Right kidney (tissue), 1 donor: ENCODE measurements at regions not wholly inside any gene's neighbourhood (a gene's known extent, or its start where the extent isn't known, plus 50 kb on each side); places are given as distances from the start of the nearest gene placed in this dataset.
"Not testable (repeated sequence)": the region's sequence is repeated elsewhere in the genome, so short reads cannot be mapped to it uniquely, and the experiment has no call there.

ENCODE experiments used
- DNase-seq: peaks from one replicate; pipeline ENCODE4 v3.0.0-alpha.2; 2016

DNA sequence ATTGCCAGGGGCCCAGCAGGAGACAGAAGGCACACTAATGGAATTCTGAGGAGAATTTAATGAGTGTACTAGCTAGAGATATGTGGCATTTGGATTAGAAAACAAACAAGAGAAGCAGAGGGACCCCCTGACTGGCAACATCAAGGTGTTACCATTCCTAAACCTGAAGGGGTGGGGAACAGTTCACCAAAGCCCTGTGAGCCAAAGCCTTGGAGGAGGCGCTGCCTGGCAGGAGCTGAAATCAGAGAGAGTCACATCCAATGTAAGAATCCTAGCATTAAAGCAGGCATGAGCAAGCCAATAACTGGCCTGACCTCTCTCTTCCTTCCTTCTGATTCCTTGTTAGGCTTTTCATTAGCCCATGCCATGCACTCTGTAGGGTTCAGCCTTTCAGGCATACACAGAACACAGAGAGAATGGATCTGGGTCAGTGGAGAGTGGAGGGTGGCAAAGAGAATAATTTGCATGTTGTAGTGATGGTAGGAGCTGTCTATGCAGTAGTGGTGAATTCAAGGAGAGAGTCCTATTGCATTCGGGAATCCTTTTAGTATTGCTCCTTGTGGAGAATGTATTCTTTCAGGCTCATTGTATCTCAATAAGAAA, 367.2 kb upstream of the MAN1A1 start:
- no peak for DNase-seq

DNA sequence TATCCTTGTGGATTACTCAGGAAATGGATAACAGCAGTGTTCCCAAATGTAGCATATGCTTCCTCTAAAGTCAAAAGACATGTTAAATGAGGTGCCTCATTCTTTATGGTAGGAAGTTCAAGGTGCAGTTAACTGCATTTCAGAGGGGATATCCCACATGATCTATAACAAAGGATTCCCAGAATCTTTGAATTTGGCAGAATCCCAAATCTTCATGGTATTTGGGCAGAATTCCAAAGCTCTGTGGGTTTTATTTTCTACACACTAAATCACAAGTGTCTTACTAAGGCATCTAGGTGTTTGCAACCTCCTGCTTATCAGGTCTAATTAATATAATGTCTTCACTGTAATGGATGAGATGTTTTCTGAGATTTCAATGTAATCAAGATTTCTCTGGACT, 364.3 kb upstream of the MAN1A1 start:
- DNase-seq, result no peak

DNA sequence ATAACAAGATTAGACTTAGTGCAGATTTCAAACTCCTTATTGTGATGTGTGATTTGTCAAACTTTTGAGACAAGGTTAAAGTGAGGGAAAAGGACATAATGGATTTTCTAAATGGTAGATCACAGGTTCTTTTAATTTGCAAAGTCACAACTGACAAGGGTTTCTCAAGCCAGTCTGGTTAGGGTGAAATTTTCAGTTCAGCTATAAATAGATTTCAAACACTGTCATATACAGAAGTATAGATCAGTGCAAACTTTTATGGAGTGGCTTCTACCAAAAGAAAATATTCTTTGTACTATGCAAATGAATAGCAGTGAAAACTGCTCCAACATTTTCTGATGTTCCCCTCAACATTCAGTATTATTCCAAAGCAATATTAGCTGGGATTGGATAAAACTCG, 337.1 kb upstream of the MAN1A1 start:
- no peak for DNase-seq

DNA sequence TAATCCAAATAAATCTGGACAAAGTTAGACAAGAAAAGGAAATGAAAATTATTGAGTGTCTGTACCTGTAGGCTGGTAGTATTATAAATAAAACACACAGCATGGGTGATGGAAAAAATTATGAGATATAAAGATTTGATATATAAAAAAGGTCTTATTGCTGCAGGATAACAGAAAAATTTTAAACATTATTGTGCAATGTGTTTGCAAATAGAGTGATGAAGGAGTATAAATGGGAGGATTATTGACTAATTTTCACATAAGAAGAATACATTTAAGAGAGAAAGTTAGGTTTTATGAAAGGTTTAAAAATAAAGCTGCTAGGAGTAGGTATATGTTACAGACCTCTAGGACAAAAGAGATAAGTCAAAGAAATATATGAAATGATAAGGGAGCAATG, 336.7 kb upstream of the MAN1A1 start:
- DNase-seq, result no peak

DNA sequence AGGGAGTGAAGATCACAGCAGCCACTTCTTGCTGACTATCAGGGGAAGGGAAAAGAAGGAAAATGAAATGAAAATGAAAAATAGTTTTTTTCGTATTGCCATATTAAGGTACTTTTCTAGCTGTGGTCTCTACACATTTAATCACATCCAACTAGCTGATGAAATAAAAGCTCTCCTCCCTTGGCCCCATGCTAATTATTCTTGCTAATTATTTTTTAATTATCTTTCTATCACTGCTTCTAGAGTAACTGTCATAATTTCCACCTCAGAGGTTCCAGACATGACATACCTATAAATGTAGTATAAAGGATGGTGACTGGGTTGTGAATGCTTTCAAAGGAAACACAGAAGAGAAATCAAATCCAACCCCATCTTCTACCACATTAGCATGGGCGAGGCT, 334.1 kb upstream of the MAN1A1 start:
- no peak for DNase-seq

DNA sequence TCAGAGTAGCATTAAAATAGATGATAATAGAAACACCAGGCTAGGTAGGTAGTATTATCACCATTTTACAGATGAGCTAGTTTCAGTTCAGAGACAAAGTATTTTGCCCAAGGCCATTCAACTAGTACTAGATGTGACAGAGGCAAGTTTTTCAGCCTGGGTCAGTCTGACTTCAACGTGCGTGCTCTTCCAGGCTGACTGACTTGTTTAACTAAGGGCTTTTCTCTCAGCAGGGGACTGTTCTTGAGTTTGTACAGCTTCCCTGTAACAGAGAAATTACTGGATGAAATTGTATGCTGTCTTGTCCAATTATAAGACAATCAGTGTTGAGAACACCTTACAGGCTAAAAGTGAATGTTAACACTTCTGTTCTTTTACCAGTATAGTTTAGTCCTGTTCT, 333.5 kb upstream of the MAN1A1 start:
- no peak for DNase-seq

DNA sequence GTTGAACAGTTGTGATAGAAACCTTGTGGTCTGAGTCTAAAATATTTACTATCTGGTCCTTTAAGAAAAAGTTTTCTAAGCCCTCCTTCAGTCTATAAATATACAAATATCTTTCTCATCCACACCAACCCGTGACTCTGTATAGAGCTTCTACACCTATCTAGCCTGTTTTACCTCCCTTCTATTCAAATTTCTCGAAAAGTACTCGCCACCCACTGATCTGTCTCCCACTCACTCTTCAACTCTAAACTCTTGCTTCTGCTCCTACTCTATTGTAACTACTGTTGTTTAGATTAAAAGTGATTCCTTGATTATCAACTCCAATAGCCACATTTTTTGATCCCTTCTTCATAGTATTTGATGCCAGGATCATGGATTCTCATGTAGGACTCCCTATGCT, 329.4 kb upstream of the MAN1A1 start:
- no peak for DNase-seq

DNA sequence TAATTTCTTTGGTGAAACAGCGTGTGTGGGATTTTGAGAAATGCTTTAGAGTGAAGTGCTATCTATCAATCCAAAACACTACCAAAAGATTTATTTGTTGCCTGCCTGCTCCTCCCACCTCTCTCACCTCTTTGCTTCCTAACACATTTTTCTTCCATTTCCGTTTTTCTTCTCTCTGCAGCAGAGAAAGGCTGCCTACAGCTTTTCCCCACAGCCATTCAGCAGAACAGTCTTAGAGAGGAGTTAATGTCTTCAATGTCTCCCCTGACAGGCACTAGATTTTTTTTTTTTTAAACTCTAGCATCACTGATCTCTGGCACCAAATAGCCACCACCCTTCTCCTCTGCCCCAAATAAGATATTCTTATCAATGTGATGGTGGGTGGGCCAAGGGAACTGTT, 327.8 kb upstream of the MAN1A1 start:
- DNase-seq, result no peak

DNA sequence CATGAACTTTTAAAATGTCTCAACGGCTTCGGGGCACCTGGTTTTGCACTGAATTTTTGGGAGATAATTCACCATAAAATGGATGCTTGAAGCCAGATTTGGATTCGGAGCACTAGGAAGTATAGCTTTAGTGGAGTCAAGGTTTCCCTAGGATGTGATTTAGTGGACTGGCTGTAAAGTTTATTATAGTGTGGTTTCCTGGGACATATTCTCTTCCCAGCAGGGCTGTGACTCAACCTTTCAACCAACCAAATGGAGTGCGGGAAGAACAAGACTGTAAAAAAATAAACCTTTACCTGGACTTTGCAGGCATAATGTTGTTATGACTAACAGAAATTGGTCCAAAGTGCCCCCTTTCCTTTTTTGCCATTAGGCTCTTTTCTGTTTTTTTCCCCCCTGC, 327.4 kb upstream of the MAN1A1 start:
- no peak for DNase-seq

DNA sequence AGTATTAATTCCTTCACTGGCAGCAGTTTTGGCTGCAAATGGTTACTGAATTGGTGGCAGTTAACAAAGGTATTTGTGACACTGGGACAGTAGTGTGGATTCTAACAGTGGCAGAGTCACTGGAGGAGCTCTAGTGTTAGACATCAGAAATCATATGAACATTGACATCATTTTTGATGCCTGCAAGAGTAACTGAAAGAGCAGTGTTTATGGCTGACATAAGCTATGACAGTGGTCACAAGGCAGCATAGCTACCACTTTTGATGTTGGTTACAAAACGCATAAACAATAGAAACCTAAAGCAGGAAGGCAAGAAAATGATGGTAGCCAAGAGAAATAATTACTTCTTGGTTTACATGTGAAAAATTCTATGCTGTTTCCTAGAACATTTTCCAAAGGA, 326.7 kb upstream of the MAN1A1 start:
- DNase-seq, result no peak

DNA sequence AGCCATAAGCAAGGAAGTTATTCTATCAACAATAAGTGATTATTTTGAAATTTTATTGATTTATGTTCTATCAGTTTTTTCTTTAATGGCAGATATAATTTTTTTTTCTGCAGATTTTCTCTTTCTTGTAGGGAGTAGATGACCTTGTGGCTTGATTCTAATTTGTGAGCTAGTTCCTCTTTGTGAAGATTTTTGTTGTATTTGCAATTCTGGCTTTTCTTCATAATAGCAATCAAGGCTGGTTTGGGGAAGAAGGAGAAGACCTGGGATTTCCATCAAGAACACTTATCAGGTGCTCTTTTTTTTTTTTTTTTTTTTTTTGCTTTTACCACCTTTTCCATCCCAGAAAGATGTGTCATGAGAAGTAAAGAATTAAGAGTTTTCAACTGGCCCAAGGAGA, 324.2 kb upstream of the MAN1A1 start:
- DNase-seq, result no peak

DNA sequence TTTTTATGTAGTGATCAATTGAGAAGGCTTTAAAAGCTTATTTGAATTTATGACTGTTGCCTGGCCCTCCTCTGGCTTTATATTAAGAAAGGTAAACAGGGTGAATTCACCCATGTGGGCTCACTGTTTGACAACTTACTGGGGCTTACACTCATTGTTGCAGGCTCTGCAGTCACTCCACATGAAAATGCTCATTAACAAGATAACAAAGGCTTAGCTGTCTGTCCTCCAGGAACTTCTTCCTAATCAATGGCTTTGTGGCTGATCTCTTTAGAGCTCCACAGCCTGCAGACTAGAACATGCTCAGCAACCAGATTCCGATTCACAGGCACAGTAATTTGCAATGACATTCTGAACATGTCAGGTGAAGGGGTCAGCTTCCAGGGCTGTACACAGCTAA, 323.2 kb upstream of the MAN1A1 start:
- no peak for DNase-seq

DNA sequence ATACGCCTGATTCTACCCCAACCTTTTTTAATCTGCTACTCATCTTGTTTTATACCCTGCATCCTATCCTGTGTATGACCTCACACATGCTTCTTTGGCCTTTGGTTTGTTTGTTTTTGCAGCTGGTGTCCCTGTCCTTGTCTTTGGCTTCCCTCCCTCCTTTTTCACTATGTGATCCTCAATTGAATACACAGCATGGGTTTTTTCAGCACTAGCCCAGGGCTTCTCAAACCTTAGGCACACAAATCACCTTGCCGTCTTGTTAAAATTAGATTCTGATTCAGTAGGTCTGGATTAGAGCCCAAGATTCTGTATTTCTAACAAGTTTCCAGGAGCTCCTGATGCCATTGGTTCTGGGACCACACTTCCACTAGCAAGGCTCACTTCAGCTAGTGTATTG, 321.5 kb upstream of the MAN1A1 start:
- DNase-seq, result no peak

DNA sequence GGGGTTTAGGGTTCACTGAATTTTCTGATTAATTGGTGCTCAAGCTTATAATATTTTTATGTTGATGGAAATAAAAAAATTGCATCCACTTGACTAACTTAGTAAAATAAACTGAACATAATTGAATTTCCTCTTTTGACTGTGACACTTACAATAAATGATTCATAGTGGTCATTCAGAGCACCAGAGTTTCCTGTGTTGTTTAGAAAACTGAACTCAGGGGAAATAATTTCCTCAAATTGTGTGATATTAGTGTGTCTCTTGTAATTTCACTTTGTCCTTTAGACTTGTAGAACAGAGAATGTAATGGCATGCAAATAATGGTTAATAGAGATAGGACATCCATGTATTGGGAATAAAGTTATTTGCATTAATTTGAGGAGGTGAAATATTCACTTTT, 319.7 kb upstream of the MAN1A1 start:
- DNase-seq, result no peak

DNA sequence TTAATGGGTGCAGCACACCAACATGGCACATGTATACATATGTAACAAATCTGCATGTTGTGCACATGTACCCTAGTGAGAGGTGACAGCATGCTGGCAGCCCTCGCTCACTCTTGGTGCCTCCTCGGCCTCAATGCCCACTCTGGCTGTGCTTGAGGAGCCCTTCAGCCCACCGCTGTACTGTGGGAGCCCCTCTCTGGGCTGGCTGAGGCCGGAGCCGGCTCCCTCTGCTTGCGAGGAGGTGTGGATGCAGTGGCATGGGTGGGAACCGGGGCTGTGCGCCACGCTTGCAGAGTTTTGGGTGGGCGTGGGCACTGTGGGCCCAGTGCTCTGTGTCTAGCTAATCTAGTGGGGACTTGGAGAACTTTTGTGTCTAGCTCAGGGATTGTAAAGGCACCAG, 315.9 kb upstream of the MAN1A1 start:
- DNase-seq, result not testable (repeated sequence)

DNA sequence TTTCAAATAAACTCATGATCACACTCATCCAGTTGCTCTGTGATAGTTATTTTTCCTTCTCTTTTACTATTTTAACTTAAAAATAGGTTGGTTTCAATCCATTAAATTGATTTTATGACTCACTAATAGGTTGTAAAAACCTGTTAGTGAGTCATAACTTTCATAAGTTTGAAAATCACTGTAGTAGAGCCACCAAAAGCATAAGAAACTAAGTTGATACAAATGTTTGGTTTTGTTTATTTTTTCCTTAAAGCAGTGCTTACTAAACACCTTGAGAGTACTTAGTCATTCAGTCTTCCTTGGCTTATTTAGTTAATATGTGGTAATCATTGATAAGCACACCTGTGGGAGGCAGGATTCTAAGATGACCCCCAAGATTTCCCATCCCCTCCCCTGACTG, 312.1 kb upstream of the MAN1A1 start:
- no peak for DNase-seq

DNA sequence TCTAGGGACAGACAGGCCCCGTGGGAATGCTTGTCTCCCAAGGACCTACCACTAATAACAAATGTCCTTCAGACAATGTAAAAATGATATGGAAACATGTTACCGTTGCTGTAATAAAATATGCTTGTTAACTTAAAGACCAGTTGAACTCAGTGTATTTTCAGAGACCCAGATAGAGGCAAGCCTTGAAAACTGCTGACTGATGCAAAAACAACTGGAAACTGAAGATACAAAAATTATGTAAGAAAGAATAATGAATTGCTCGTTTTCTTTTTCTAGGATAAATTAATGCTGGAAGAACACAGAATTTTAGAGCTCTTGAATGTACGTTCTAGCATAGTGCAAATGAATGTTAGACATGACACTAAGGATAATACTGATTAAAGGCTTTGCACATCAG, 311.5 kb upstream of the MAN1A1 start:
- DNase-seq, result no peak

DNA sequence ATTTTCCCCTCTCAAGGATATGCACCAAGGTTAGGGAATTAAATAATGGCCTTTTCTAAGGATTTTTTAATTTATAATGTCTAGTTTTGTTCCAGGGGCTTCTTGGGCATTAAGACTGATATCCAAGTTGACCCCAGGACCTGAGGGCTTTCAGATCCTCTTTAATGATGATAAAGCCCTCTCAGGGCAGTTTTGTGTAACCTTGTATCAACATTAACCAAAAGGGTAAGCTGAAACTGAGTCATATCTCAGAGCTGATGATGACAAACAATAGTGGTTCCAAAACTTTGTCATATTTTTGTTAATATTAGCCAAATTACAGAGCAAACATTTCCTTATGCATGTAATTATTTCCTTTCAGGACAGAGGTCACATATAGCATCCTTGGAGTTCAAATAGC, 309.4 kb upstream of the MAN1A1 start:
- no peak for DNase-seq

DNA sequence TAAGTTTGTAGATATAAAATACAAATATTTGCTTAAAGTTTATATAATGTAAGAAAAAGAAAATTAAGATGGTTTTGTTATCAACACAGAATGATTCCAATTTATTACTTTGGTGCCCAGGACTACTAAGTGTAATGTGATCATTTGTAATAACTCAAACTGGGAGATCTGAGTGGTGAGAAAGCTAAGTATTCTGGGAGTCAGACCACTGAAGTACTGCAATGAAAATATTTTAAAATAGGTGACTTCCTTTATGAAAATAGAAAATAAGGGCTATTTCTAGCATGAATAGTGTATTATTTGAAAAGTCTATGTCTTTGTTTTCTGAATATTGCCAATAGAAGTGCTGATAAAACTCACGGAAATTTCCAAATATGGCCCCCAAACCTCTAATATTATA, 305.6 kb upstream of the MAN1A1 start:
- DNase-seq, result no peak

DNA sequence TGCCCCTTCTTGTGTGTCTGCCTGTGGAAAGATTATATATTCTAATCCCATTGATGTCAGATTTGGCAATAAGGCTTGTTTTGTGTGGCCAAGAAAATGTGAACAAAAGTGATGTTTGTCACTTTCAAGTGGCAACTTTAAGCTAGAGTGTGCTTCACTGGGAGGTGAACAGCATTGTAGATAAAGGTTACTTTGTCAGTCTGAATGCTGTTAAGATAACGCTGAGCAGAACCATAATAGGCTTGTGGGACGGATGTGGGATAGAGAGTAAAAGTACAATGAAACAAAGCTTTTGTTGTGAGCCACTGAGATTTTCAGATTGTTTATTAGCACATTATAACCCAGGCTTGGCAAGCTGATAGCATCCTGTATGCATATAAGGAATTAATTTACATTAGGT, 303.8 kb upstream of the MAN1A1 start:
- no peak for DNase-seq

DNA sequence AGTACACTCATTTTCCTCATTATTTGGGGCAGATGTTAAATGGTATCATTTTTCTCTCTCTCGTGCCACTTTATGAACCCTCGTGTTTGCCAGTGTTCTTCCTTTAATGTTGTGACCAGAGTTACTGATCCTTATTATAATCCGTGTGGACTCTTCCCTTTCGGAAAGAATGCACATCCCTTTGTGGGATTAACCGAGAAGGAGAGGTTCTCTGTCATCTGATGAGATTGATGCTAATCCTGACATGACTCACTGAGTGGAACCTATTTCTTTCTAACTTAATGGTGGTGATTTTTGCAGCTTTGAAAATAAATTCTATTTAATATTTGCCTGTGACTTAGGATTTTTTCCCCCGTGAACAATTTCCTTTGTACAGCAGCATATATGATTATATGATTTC, 300.0 kb upstream of the MAN1A1 start:
- DNase-seq, result no peak

DNA sequence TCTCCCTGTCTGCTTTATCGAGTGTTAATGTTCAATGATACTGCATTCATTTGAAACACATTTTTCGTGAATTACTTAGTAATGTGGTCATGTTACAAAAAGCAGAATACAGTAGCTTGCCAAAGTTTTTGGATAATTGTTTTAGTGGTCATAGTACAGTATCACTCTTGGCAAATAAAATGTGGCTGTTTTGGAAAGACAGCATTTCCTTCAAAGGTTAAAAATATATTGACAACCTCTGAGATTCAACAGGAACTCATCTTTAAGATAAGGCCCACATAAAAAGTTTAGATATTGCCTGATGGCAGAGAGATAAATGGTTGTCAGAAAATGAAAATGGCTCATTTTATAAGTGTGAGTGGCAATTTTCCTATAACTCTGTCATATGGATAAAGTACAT, 297.7 kb upstream of the MAN1A1 start:
- no peak for DNase-seq

DNA sequence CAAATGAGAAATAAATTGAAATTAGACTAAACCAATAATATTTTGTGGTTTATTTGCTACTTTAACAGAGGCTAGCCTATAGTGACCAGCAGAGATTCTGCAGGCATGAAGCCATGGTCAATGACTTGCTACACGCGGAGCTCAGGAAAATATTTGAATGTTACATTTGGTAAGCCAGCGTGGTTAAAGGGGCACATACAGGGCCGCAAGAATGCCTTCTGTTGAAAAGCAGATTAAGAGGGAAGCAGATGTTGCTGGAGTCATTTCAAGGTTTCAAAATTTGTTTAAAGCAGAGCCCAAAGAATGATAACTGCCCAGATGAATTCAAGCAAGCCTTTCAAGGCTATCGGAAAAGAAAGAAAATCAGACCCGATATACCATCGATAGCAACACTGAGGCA, 294.3 kb upstream of the MAN1A1 start:
- no peak for DNase-seq

DNA sequence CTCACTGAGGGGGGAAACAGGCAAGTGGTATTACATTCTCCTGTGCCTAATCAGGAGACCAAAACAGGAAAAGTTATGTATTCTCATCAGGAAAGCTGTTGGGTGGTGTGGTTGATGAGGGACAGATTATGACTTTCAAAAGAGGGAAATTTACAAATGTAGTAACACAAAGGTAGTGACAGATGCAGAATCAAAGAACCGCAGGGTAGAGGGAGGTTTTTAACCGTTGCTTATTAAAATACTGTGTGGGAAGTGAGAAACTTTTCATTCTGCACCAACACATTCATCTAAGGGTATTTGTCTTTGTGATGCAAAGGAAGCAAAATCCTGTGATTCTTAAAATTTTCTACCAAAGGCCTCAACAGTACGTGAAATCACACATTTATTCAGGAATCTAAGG, 288.2 kb upstream of the MAN1A1 start:
- no peak for DNase-seq

DNA sequence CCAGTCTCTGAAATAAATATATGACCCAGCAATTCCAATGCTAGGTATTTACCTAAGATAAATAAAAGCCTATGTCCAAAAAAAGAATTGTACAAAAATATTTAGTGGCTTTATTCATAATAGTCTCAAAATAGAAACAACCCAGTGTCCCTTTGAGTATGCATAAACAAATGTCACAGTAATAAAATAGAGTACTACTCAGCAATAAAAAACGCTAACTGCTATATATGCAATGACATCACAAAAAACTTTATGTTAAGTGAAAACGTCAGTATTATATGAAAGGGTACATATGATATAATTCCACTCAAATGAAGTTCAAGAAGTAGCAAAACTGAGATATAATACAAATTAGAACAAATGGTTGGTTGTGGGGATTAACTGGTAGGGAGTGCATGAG, 286.5 kb upstream of the MAN1A1 start:
- DNase-seq, result no peak

DNA sequence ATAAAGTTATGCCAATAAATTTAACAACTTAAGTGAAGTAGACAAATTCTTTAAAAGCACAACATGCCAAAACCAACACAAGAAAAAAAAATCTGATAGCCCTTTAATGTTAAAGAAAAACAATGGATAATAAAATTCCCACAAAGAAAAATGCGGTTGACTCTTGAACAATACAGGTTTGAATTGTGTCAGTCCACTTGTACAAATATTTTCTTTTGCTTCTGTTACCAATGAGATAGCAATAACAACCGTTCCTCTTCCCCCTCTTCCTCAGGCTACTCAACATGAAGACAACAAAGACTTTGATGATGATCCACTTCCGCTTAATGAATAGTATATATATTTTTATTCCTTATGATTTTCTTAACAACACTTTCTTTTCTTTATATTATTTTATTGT, 283.9 kb upstream of the MAN1A1 start:
- no peak for DNase-seq
